Progenitor cell of endocrine pancreas (in vitro differentiated cells): ENCODE measurements at regions not wholly inside any gene's neighbourhood (a gene's known extent, or its start where the extent isn't known, plus 50 kb on each side); places are given as distances from the start of the nearest gene placed in this dataset.

Experiments
- DNase-seq: peaks from one replicate; pipeline ENCODE4 v3.0.0; 2021; ENCODE audit warnings: low spot score; ENCODE audit not compliant: unreplicated experiment
- H3K27ac Mint-ChIP-seq: 2 replicates; pipeline ENCODE4 v1.8.0; 2021; ENCODE audit warnings: mild to moderate bottlenecking, moderate library complexity, mixed read lengths
- H3K27me3 Mint-ChIP-seq: 2 replicates; pipeline ENCODE4 v1.8.0; 2021; ENCODE audit warnings: mixed read lengths
- H3K36me3 Mint-ChIP-seq: 2 replicates; pipeline ENCODE4 v1.8.0; 2022; ENCODE audit warnings: mixed read lengths; ENCODE audit not compliant: insufficient read depth
- H3K4me1 Mint-ChIP-seq: 2 replicates; pipeline ENCODE4 v1.8.0; 2021; ENCODE audit warnings: low read depth, mixed read lengths
- H3K4me3 Mint-ChIP-seq: 2 replicates; pipeline ENCODE4 v1.8.0; 2021; ENCODE audit warnings: low read depth, mild to moderate bottlenecking, moderate library complexity, mixed read lengths
- H3K9me3 Mint-ChIP-seq: 2 replicates; pipeline ENCODE4 v1.8.0; 2021; ENCODE audit warnings: low read depth, mixed read lengths
- CTCF ChIP-seq: fragments of 200-600 bp; sonication (generic); IDR thresholded peaks from one replicate; pipeline ENCODE4 v1.5.0; 2021; ENCODE audit warnings: antibody characterized with exemption, mild to moderate bottlenecking; ENCODE audit not compliant: unreplicated experiment

- no peak for TF ChIP-seq CTCF
- no peak for DNase-seq
- no peaks in the 10 kb centered on the region for H3K36me3 Mint-ChIP-seq
- H3K4me3 Mint-ChIP-seq = no peak overlapping the region
- H3K9me3 Mint-ChIP-seq = no peaks in the 10 kb centered on the region
- no peak overlapping the region for H3K27ac Mint-ChIP-seq
- H3K4me1 Mint-ChIP-seq = peaks cover 17% of the 10 kb centered on the region
- peaks cover 3% of the 10 kb centered on the region for H3K27me3 Mint-ChIP-seq
These were observed 75.6 kb upstream of the BCL11B start for GRCh38 chr14:99347561-99347960.

- no peak for DNase-seq
- Mint-ChIP-seq H3K27ac (peak overlapping the region; percentile 73), H3K27me3 (no peaks in the 10 kb centered on the region), H3K9me3 (no peaks in the 10 kb centered on the region), H3K36me3 (no peaks in the 10 kb centered on the region), H3K4me1 (peaks cover 17% of the 10 kb centered on the region), H3K4me3 (peak overlapping the region; percentile 12)
- no peak for TF ChIP-seq CTCF
These were observed 74.6 kb upstream of the BCL11B start for GRCh38 chr14:99346470-99347080.

GRCh38 chr14:99345472-99345871 lies 73.5 kb upstream of the BCL11B start:
- peaks cover 2% of the 10 kb centered on the region for H3K27me3 Mint-ChIP-seq
- no peaks in the 10 kb centered on the region for H3K36me3 Mint-ChIP-seq
- no peaks in the 10 kb centered on the region for H3K9me3 Mint-ChIP-seq
- DNase-seq = no peak
- peaks cover 17% of the 10 kb centered on the region for H3K4me1 Mint-ChIP-seq
- H3K27ac Mint-ChIP-seq = no peak overlapping the region
- TF ChIP-seq CTCF = no peak
- no peak overlapping the region for H3K4me3 Mint-ChIP-seq

- no peak for DNase-seq
- H3K36me3 Mint-ChIP-seq = no peaks in the 10 kb centered on the region
- H3K4me3 Mint-ChIP-seq = no peak overlapping the region
- peak overlapping the region; percentile 37 for H3K27ac Mint-ChIP-seq
- TF ChIP-seq CTCF = no peak
- H3K4me1 Mint-ChIP-seq = peaks cover 17% of the 10 kb centered on the region
- peaks cover 4% of the 10 kb centered on the region for H3K9me3 Mint-ChIP-seq
- peaks cover 9% of the 10 kb centered on the region for H3K27me3 Mint-ChIP-seq
These were observed 72.2 kb upstream of the BCL11B start for GRCh38 chr14:99344051-99344758.

- peaks cover 17% of the 10 kb centered on the region for H3K4me1 Mint-ChIP-seq
- TF ChIP-seq CTCF = no peak
- no peak for DNase-seq
- no peaks in the 10 kb centered on the region for H3K36me3 Mint-ChIP-seq
- no peak overlapping the region for H3K4me3 Mint-ChIP-seq
- peaks cover 4% of the 10 kb centered on the region for H3K9me3 Mint-ChIP-seq
- H3K27me3 Mint-ChIP-seq = peaks cover 18% of the 10 kb centered on the region
- peak overlapping the region; percentile 56 for H3K27ac Mint-ChIP-seq
These were observed 70.9 kb upstream of the BCL11B start for GRCh38 chr14:99342906-99343305.
